Activated naive CD4-positive, alpha-beta T cell treated with anti-CD3 and anti-CD28 coated beads, Interleukin-2, amount 50 U/mL, for 16 hours (primary cell): ENCODE measurements at regions not wholly inside any gene's neighbourhood (a gene's known extent, or its start where the extent isn't known, plus 50 kb on each side); places are given as distances from the start of the nearest gene placed in this dataset.
"Not testable (repeated sequence)": the region's sequence is repeated elsewhere in the genome, so short reads cannot be mapped to it uniquely, and the experiment has no call there.

Experiments used
- DNase-seq: peaks from one replicate; pipeline ENCODE4 v3.0.0-alpha.2; 2020

DNA sequence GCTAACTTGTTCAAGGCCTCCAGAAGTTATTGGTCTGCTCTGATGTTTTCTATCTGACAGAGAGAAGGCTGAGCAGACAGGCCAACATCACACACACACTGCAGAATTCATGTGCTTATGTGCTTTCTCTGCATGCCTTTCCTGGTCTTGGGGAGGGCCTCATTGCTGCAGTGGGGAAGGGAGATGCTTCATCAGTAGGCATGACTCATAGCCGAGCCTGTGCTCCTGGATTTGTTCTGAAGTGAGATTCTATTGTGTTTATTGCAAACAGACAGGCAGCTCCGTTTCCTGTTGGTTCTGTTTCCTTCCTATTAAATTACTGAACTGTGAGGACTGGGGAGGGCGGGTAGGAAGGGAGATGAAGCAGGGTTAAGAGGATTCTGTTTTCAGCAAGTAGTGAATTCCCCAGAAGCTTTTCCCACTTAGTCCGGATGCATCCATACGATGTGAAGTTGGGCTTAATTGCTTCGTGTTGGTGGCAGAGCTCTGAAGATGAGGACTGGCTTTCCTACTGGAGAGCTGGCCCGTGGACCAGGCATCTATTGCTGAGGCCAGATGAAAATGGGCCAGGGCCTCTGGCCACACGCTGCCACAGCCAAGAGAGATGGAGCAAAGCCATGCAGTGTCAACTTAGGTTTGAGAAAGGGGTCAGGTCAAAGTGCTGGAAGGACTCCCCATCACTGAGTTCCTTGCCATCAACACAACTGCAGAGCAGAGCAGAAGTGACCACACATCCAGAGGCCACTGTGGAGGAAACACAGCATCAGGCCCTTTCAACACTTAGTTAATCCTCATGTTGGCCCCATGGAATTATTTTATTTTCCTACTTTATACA is 179.3 kb downstream of the UTP18 start:
- no peak for DNase-seq

DNA sequence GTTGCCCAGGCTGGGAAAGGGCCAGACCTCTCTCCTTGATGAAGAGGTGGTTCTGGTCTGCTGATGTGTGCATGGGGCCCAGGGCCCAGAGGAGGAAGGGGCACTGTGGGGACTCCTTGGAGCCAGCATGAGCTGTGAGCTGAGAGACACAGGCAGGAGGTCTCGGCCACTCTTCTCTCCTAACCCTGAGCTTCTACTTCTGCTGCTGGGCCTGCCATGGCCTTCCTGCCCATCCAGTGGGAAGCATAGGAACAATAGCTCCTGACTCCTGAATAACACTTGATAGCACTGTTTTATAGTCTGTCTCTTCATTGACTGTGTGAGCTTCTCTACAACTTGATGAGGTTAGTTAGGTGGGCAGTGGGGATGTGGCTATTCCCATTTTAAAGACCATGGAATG is 181.1 kb downstream of the UTP18 start:
- no peak for DNase-seq

DNA sequence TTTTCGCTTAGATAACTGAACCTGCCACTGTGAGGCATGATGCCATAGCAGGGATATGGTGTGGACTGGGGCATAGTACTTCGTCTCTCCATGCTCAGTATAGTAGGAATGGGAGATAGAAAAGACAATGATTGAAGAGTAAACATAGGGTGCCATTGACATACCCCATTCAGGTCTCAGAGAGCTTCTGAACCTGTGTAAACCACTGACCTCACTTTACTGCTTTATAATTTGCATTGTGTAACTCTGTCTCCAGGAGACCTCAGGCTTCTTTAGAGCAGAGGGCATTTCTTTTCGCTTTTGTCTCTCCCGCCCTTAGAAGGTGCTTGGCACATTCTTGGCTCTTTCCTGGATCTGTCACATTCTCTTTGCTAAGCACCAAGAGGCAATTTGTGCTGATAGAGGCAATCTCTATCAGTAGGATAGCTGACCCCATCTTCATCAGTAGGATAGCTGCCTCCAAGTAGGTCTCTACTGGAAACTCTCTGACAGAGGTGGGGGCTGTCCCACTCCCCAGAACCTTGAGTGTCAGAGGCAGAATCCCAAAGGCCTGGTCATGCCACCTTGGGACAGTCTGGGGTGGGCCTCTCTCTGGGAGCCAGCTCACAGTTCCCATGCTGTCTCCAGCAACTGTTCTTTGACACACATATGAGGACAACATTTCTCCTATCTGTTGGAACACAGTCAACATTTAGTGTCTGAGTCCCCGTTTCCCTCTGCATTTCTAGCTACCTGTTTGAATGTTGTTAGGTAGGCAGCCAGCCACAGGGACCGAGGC is 181.9 kb downstream of the UTP18 start:
- no peak for DNase-seq

DNA sequence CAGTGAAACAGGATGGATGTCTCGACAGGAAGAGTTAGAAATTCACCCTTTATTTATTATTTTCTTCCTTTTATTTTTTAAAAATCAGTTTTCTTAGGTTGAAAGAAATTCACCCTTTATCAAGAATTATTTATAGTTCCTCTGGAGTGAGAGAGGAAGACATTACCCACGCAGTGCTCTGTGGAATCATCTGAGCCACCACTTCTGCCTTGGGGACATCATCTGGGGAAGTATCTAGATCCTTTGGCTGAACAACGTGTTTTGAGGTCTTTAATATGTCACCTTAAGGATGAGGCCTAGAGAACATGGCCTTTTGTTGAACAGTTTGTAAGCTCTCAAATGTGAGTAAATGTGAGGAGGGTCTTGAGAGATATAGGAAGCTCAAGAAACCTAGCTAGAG is 183.3 kb downstream of the UTP18 start:
- no peak for DNase-seq

DNA sequence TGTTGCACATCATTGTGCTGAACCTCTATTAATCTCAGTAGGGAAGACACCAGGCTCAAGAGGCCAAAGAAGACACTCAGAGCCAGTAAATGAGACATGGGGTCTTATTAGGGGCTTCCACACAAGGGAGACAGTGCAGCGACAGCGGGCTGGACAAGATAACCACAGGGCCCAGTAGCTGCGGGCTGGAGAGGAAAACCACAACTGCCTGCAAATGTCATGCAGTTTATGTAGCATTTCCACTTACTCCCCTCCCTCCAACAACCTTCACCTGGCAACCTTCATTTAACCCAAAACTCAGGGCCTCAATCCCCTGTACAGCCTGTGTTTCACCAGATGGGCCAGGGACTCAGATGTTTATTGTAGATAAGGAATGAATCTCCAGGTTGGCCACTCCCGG is 185.6 kb downstream of the UTP18 start:
- DNase-seq, result no peak

DNA sequence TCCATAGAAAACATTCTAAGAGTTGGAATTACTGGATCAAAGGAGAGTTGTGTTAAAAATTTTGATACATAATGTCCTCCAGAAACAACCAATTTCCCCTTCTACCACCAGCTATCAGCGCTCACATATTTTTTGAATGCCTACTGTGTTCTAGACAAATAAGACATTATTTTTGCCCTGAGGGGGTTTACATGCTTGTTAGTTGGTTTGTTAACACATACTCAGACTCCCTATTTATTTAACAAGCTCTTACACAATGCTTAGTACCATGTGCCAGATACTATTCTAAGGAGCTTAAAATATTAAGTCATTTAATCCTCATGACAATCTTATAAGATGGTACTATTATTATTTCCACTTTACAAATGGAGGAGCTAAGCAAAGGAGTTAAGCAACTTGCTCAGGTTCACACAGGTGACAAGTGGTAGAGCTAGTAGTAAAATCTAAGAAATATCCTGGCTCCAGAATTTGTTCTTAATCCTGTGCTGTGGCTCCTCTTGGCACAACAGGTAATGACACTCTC is 194.2 kb downstream of the UTP18 start:
- no peak for DNase-seq

DNA sequence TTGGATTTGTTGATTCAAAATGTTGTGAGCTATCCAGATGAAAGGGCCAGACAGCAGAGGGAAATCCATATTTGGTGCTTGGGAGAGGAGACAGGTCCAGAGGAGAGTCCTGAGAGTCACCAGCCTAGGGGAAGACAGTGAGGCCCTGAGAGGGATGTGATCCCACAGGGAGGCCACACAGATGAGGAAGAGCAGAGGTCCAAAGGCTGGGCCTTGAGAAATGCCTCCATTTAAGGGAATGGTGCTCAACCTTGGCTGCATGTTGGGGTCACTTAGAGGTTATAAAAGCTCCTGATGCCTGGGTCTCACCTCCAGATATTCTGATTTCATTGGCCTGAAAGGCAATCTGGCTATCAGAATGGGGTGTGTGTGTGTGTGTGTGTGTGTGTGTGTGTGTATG is 194.9 kb downstream of the UTP18 start:
- DNase-seq, result no peak

DNA sequence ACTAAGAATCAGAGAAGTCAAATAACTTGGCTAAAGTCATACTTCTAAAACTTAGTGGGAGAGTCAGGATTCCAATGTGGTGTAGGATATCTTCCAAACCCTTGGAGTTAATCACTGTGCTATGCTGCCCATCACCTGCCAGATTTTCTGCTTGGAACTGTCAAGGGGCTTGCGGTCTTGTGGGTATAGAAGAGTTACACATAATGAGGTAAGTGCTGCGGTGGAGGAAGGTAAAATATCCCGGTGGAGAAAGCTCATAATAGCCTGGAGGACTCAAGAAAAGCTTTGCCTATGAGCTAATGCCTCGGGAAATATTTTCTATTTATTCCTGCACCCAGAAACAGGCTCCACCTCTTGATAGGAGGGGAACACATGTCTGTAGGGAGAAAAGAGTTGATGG is 195.6 kb downstream of the UTP18 start:
- DNase-seq, result no peak

DNA sequence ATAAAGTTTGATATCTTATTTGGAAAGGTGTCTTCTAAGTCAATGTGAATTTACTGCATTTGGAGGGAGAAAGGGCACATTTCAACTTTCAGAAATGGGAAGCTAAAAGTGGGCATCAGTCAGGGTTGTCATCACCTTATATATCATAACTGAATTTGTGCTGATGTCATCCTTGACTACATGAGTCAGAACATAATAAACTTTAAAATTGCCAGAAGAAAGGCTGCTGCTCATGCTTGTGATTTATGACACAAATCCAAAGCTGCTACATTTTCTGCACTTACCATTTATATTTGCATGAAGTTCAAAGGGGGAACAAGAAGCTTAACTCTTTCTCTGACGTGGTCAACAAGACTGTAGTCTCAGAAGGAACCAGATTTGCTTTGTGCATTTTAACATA is 196.6 kb downstream of the UTP18 start:
- DNase-seq, result no peak

DNA sequence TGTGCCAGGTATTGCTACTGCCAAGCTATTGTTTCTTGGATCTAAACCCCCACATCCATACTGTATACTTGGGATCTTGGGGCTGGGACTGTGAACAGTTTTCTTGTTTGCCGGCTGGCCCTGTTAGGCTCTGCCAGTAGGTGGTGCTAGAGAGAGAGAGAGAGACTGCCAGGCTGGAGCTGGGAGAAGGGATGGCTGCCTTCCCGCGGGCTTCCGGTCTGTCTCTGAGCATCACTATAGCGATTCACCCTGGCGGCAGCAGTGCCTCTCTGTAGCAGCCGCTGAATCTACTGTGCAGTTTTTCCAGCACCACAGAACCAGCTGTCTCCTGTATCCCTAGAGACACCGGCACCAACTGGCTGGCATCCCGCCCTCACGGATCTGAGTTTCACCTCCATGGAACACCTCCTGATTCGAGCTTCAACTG is 201.2 kb downstream of the UTP18 start:
- DNase-seq, result peak; percentile 47

DNA sequence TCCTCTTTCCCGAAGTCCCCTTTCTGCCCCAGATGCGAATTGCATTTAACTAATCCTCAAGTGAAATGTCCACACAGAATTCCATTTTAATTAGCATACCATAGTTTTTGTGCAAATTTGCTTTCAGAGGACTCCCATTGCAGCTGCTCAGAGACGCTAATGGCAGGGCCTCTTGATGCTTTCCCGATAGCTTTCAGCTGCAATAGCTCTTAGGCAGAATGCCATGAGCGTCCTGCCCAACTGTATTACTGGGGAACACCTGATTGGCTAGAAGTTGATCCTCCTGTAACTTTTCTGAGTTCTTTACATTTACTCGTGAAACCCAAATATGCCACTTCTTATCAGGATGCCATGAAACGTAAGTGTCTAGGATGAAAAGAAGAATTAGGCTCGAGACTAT is 203.0 kb downstream of the UTP18 start:
- DNase-seq, result no peak

DNA sequence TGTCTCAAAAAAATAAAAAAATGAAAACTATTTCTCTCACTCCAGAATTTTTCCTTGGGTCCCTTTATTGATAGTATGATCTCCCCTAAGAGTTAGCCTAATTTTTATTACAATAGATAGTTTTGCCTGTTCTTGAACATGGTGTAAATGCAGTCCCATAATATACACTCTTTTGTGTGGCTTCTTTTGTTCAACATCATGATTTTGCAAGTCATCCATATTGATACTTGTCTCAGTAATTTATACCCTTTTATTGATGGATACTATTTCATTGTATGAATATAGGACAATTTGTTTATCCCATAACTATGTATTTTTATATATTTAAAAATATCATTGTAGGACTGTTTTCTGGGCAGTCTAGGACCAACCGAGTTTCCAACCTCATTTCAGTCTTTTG is 207.0 kb downstream of the UTP18 start:
- DNase-seq, result no peak

DNA sequence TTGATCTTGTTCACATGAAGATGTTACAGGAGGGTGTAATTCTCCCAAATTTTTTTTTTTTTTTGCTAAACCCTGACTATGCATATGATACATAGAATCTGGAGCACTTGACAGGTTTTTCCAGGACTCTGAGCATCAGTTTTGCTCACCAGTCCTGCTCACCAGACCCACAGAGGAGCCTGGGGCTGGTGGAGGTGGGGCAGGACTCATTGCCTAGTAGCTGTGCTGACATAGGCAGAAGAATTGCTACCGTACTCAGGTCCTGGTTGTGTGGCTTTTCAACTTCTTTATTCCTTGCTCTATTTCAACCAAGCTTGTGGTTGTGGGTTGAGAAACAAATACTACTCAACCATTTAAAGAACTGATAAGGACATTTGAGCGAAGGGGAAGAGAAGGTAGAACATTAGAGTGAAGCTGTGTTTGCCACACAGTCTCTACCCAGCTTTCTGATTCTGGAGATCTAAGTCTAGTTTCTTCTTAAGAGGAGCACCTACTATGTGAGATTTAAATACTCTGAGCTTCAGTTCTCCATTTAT is 212.4 kb downstream of the UTP18 start:
- DNase-seq, result no peak

DNA sequence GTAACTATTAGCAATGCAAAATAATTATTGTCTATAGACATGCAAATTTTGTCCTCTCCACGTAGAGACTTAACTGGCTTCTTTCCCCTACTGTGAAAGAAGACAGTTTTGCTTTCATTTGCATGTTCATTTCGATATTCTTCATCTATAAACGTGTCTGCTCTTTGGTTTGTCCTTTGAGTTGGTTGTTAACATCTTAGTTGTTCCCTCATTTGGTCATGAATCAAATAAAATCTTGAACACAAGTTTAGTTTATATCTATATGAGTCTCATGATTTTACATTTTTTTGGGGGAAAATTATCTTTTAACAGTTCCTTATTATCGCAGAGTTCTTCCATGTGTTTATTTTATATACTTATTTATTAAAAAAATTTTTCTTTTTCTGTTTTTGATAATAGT is 214.4 kb downstream of the UTP18 start:
- no peak for DNase-seq

DNA sequence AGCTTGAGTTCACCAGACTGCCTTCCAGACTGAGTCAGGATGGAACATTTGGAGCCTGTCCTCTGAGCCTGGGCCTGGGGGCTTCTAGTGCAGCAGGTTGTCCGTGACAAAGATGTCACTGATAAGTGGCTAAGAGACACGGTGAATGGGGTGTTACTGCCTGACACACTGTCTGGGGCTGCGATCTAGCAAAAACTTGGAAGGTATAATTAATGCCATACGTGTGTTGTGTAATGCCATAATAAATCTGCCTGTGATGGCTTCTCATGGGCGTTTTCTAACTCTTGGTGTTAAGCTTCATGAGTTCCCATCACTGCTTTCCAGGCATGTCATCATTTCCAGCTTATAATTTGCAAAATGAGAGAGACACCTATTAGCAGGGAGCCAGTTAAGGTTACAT is 215.4 kb downstream of the UTP18 start:
- no peak for DNase-seq

DNA sequence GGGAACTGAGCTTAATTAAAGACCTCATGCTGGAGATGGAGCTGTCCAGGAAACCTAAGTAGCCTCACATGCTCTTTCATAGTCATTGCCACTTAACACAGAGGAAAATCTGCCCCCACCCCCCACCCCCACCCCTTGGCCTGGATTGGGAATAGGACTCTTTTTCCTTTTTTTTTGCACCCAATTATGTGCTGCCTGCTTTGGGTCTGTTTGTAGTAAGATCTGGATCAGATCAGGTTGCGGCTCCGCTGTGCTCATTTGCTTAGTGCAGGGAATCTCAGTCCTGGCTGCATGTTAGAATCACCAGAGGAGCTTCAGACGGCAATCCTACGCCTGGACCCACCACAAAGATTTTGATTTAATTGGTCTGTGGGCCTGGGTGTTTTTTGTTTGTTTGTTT is 219.0 kb downstream of the UTP18 start:
- DNase-seq, result no peak

DNA sequence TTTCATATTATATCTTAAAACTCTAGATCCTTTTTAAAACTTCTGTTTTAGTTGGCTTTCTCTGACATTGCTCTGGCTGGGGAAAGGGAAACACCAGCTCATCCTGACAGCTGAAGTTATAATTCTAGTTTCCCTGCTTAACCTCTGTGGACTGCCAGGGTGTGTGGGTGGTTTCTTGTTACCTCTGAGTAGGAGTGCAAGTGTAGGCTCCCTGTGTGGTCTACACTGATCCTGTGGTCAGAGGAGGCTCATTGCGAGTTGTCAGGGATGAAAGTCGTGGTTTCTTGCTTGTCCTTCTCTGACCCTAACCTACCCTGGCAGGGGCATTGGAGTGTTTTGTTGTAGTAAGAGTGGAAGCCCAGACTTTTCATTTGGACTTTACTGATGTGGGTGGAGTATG is 221.0 kb downstream of the UTP18 start:
- no peak for DNase-seq

DNA sequence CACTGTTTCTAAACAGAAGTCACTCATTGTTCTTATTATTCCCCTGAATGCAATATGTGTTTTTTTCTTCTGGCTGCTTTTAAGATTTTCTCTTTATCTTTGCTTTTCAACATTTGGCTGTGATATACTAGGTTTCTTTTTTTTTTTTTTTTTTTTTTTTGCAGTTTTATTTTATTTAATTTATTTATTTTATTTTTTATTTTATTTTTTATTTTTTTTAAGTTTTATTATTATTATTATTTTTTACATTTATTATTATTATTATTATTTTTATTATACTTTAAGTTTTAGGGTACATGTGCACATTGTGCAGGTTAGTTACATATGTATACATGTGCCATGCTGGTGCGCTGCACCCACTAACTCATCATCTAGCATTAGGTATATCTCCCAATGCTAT is 221.9 kb downstream of the UTP18 start:
- not testable (repeated sequence) for DNase-seq

DNA sequence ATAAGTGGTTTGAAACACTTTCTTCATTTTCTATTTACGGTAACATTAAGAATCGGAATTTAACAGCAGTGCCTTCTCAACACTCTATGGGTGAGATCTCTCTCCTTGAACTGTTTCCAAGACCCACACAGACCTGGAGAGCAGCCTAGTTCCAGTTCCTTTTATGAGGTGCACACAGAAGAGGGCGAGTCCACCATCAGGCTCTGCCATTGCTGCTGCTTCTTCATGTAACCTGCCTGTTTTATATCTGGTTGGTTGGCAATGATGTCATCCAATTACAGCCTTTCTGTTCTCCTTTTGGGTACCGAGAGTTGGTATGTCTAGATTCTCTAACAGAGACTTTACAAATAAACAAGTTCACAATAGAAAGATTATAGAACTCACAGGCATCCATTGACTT is 225.7 kb downstream of the UTP18 start:
- DNase-seq, result no peak

DNA sequence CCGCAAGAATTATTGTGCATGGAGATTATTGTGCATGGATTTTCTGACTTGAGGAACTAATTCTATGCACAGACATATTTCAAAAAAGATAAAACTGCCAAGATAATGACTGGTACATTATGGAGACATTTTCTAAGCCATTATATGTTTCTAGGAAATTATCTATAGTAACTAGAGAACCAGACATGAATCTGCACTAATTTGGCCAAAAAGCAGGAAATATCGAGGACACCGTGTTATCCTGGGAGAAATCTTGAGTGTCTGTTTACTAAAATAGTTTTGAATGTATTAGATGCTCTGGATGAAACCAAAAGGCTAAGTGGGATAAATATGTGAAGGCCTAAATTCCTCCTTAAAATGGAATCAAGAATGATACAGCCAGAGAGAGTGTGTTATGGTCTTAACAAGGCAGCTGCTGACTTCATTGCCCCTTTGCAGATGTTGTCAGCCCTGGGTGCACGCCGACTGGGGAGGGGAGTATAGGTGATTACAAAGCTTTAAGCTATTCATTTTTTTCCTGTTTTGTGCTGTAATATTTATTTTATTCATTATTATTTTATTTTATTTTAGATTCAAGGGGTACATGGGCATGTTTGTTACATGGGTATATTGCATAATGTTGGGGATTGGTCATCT is 226.7 kb downstream of the UTP18 start:
- DNase-seq, result no peak

DNA sequence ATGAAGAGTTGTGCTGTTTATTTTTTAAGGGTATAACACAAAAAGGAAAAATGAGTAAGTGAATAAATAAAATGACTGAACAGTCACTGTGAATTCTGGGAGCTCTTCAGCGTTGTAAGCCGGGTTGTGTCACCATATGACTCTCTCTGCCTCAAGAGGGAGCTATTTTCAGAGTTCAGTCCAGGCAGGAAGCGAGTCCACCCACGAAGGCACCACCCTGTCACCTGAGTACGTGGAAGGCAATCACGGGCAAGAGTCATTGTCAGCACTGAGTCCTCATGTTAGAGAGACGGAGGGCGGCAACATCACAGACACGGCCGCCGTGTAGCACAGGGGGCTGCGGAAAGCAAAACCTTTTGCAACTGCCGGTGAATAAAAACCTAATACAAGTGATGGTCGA is 227.6 kb downstream of the UTP18 start:
- DNase-seq, result peak; percentile 22

DNA sequence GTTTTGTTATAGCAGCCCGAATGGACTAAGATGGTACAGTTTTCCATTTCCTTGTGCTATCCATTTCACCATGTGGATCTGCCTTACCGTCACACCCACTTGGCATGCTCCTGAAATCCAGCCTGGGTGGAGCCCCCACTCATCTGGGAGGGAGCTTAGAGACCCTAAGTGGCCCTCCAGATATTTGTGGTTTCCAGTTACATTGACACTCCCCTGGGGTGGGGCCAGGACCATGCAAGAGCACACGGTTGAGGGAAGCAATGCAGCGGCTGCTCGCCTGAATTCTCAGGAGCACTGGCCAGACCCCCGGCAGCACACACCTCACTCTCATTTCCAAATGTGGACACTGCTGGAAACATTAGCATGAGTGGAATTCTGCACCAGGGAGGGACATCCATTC is 231.1 kb downstream of the UTP18 start:
- no peak for DNase-seq

DNA sequence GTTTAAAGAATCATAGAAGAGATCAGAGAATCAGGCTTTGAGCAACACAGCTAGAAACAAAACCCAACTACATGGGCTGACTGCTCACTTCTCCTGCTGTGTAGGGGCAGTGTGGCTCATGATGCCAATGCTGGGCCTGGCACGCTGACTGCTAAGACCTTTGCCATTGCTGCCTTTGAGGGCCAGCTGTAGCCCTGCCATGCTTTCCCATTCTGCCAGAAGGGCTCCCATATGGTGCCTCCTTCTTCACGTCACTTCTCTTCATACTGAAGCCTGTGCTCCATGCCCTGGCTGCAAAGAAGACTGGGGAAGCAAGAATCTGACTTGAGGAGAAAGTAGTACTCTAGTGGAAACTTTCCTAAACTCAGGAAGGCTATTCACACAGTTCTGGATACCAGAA is 232.9 kb downstream of the UTP18 start:
- DNase-seq, result no peak

DNA sequence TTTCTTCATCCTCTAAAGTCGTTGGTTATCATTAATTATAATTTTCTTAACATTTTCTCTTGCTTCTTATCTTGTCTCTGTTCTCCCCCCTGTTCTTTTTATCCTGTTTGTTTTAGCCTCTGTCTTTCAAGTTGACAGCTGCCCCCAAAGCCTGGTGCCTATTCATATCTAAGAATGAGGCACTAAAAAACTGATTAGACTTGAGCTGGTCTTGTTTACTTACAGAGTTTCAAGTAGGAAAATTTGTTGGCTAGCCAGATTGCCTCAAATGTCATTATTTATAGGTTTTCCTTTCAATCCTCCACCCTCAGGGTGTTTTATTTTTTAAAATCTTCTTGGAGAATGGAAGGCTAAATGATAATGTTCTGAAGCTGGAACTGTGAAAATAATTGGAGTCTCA is 236.0 kb downstream of the UTP18 start:
- no peak for DNase-seq
